ENCODE measurements at regions not wholly inside any gene's neighbourhood (a gene's known extent, or its start where the extent isn't known, plus 50 kb on each side); places are given as distances from the start of the nearest gene placed in this dataset.
"Not testable (repeated sequence)": the region's sequence is repeated elsewhere in the genome, so short reads cannot be mapped to it uniquely, and the experiment has no call there.

DNA sequence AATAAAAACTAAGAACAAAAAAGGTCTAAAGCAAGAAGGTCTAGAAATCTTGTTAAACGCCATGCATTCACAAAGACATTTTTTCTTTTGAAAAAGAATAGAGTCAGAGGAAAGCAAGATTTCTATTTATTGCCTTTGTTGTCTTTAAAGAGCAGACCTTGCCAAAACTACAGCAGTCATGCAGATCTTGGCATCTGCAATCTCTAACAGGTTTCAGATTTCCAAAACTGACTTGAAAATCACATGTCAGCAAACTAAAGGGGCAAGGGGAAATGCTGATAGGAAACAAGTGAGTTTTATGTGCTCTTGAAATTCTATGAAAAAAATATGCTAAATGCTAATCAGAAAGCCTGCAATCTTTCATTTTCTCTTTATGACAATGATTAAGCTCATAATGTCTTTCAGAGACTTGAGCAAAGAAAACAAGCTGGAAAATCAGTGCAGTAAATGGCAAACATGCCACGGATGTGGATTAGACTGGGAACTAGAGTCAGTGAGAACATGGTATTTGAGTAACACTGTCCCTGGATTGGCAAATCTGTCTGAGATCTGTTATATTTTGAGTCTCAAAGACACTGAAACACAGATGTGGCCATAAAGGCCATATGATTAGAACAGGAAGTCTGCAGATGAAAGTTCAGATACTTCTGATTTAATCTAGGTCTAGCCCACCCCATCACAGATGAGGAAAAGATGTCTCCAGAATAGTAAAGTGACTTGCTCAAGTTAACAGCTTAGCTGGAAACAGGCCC is 361.4 kb upstream of the RPS23 start:
- TF ChIP-seq, protein P1, sequence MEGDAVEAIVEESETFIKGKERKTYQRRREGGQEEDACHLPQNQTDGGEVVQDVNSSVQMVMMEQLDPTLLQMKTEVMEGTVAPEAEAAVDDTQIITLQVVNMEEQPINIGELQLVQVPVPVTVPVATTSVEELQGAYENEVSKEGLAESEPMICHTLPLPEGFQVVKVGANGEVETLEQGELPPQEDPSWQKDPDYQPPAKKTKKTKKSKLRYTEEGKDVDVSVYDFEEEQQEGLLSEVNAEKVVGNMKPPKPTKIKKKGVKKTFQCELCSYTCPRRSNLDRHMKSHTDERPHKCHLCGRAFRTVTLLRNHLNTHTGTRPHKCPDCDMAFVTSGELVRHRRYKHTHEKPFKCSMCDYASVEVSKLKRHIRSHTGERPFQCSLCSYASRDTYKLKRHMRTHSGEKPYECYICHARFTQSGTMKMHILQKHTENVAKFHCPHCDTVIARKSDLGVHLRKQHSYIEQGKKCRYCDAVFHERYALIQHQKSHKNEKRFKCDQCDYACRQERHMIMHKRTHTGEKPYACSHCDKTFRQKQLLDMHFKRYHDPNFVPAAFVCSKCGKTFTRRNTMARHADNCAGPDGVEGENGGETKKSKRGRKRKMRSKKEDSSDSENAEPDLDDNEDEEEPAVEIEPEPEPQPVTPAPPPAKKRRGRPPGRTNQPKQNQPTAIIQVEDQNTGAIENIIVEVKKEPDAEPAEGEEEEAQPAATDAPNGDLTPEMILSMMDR (IDR thresholded peaks at IDR 0.05; ENCODE audit: extremely low read depth, low read depth, low read length) = no peak
- H2AFZ ChIP-seq (ENCODE audit: low read length) = peak overlapping the region; percentile 56
- H3K36me3 ChIP-seq (ENCODE audit: insufficient read depth, low read length) = no peaks in the 10 kb centered on the region
- H4K20me1 ChIP-seq (ENCODE audit: insufficient read depth, low read length) = no peaks in the 10 kb centered on the region
- DNase-seq (ENCODE audit: insufficient read length, low spot score, missing footprints) = peak; percentile 52
- H3K27me3 ChIP-seq (ENCODE audit: insufficient read depth, low read length) = no peaks in the 10 kb centered on the region
- no peaks in the 10 kb centered on the region for H3K9me3 ChIP-seq (ENCODE audit: low read depth, low read length)
- no peak overlapping the region for H3K4me2 ChIP-seq (ENCODE audit: insufficient read depth, low read length)
- H3K4me1 ChIP-seq (ENCODE audit: insufficient read depth, low read length) = peaks cover 15% of the 10 kb centered on the region
- H3K79me2 ChIP-seq (ENCODE audit: insufficient read depth, low read length) = no peaks in the 10 kb centered on the region
- no peak overlapping the region for H3K27ac ChIP-seq (ENCODE audit: low read depth, low read length)
- no peak overlapping the region for H3K4me3 ChIP-seq (ENCODE audit: insufficient read depth, low read length)

DNA sequence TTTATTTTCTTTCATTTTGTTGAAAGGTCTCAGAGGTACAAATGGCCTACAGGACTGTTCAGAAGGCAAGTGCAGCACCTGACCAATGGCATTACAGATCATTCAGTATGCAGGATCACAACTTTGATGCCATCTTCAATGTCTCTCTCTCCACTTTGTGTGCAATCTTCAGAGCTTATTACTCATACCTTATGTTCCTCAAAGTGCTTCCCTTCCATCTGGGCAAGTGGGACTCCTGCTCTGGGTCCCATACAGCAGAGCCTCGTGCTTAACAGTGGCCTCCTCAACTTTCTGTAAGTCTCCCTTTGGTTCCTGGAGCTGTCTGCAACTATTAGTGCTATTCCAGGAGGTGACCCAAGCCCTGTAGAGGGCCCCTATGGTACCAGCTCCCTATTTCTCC is 358.4 kb upstream of the RPS23 start:
- Histone ChIP-seq H3K4me3 (ENCODE audit: insufficient read depth, low read length) (no peak overlapping the region), H3K4me2 (ENCODE audit: insufficient read depth, low read length) (no peak overlapping the region), H3K27me3 (ENCODE audit: insufficient read depth, low read length) (no peaks in the 10 kb centered on the region), H3K27ac (ENCODE audit: low read depth, low read length) (no peak overlapping the region), H3K4me1 (ENCODE audit: insufficient read depth, low read length) (peaks cover 18% of the 10 kb centered on the region), H3K9me3 (ENCODE audit: low read depth, low read length) (no peaks in the 10 kb centered on the region), H4K20me1 (ENCODE audit: insufficient read depth, low read length) (no peaks in the 10 kb centered on the region), H3K36me3 (ENCODE audit: insufficient read depth, low read length) (no peaks in the 10 kb centered on the region), H2AFZ (ENCODE audit: low read length) (no peak overlapping the region), H3K79me2 (ENCODE audit: insufficient read depth, low read length) (no peaks in the 10 kb centered on the region)
- DNase-seq (ENCODE audit: insufficient read length, low spot score, missing footprints) = no peak
- TF ChIP-seq, protein P1 (IDR thresholded peaks at IDR 0.05; ENCODE audit: extremely low read depth, low read depth, low read length) = no peak

DNA sequence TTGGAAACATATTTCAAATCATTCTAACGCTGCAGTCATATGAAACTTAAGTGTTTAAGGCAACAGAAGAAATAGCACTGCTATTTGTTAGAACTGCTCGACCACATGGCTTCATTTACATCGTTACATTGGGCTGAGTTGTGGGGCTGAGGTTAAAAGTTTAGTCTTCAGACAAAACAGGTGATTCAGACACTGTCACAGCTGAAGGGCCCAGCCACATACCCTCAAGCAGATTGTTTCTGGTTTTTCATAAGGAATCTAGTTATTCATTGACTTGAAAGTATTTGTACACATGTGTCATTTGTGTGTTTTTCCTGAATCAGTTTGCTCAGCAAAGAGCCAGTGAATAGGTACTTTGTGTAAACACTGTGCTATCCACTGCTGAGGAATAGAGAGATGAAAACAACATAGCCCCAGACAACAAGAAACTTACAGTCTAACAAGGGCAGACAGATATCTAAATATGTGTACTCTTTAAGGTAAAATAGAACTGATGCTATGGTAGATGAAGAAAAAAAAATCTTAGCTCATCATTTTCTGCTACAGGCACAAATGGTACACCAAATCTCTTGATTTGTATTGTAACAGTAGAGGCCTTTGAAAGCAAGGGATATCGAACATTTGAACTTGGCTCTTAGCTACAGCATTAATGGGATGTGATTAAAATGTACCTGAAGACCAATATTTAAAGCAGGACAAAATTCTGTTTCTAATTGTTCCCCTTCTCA is 357.6 kb upstream of the RPS23 start:
- Histone ChIP-seq H3K27me3 (ENCODE audit: insufficient read depth, low read length) (no peaks in the 10 kb centered on the region), H3K36me3 (ENCODE audit: insufficient read depth, low read length) (no peaks in the 10 kb centered on the region), H3K79me2 (ENCODE audit: insufficient read depth, low read length) (no peaks in the 10 kb centered on the region), H3K4me2 (ENCODE audit: insufficient read depth, low read length) (peak overlapping the region; percentile 25), H4K20me1 (ENCODE audit: insufficient read depth, low read length) (no peaks in the 10 kb centered on the region), H2AFZ (ENCODE audit: low read length) (peak overlapping the region; percentile 53), H3K27ac (ENCODE audit: low read depth, low read length) (peak overlapping the region; percentile 54), H3K4me1 (ENCODE audit: insufficient read depth, low read length) (peaks cover 14% of the 10 kb centered on the region), H3K4me3 (ENCODE audit: insufficient read depth, low read length) (no peak overlapping the region), H3K9me3 (ENCODE audit: low read depth, low read length) (no peaks in the 10 kb centered on the region)
- DNase-seq (ENCODE audit: insufficient read length, low spot score, missing footprints) = peak; percentile 90
- TF ChIP-seq, protein P1 (IDR thresholded peaks at IDR 0.05; ENCODE audit: extremely low read depth, low read depth, low read length) = no peak

DNA sequence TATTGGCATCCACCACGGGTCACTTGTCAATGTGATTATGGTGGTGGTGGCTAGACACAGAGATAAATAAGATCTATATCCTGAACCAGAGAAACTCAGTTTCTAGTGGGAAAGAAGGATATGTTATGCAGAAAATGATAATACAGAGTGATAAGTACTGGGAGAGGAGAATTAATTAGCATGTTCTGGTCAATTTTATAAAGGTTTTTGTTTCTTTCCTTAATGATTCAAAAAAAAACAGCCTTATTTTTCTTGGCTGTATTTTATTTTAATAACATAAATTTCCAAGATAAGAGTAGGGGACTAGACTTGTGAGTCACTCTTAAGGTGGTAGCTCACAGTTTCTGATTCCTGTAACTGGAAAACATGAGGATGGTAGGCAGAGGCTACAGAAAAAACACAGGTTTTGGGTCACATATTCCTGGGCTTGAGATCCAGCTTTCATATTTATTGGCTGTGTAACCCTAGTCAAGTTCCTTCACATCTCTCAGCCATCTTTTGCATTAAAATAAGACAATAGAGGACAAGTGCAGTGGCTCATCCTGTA is 350.3 kb upstream of the RPS23 start:
- peaks cover 13% of the 10 kb centered on the region for H3K4me1 ChIP-seq (ENCODE audit: insufficient read depth, low read length)
- H3K4me3 ChIP-seq (ENCODE audit: insufficient read depth, low read length) = no peak overlapping the region

DNA sequence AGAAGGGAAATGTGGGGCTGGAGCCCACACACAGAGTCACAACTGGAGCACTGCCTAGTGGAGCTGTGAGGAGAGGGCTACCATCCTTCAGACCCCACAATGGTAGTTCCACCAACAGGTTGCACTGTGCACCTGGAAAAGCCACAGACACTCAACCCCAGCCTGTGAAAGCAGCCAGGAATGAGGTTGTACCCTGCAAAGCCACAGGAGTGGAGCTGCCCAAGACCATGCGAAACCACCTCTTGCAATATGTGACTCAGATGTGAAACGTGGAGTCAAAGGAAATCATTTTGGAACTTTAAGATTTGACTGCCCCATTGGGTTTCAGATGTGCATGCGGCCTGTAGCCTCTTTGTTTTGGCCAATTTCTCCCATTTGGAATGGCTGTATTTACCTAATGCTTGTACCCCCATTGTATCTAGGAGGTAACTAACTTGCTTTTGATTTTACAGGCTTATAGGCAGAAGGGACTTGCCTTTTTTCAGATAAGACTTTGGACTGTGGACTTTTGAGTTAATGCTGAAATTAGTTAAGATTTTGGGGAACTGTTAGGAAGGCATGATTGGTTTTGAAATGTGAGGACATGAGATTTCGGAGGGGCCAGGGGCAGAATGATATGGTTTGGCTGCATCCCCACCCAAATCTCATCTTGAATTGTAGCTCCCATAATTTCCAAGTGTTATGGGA is 348.9 kb upstream of the RPS23 start:
- not testable (repeated sequence) for H3K27ac ChIP-seq (ENCODE audit: low read depth, low read length); H2AFZ ChIP-seq (ENCODE audit: low read length); H3K79me2 ChIP-seq (ENCODE audit: insufficient read depth, low read length); H3K9me3 ChIP-seq (ENCODE audit: low read depth, low read length); H3K4me3 ChIP-seq (ENCODE audit: insufficient read depth, low read length); H3K4me2 ChIP-seq (ENCODE audit: insufficient read depth, low read length); H3K4me1 ChIP-seq (ENCODE audit: insufficient read depth, low read length); H3K27me3 ChIP-seq (ENCODE audit: insufficient read depth, low read length); DNase-seq (ENCODE audit: insufficient read length, low spot score, missing footprints); H3K36me3 ChIP-seq (ENCODE audit: insufficient read depth, low read length); H4K20me1 ChIP-seq (ENCODE audit: insufficient read depth, low read length)

More for the DNA sequence above, 350.3 kb upstream of the RPS23 start:
- Histone ChIP-seq H3K9me3 (ENCODE audit: low read depth, low read length) (no peaks in the 10 kb centered on the region), H4K20me1 (ENCODE audit: insufficient read depth, low read length) (no peaks in the 10 kb centered on the region), H2AFZ (ENCODE audit: low read length) (no peak overlapping the region), H3K27ac (ENCODE audit: low read depth, low read length) (no peak overlapping the region), H3K27me3 (ENCODE audit: insufficient read depth, low read length) (no peaks in the 10 kb centered on the region), H3K36me3 (ENCODE audit: insufficient read depth, low read length) (no peaks in the 10 kb centered on the region), H3K79me2 (ENCODE audit: insufficient read depth, low read length) (no peaks in the 10 kb centered on the region), H3K4me2 (ENCODE audit: insufficient read depth, low read length) (no peak overlapping the region)
- DNase-seq (ENCODE audit: insufficient read length, low spot score, missing footprints) = peak; percentile 22
- TF ChIP-seq, protein P1 (IDR thresholded peaks at IDR 0.05; ENCODE audit: extremely low read depth, low read depth, low read length) = no peak
